PC-3 (cell line): ENCODE measurements at regions not wholly inside any gene's neighbourhood (a gene's known extent, or its start where the extent isn't known, plus 50 kb on each side); places are given as distances from the start of the nearest gene placed in this dataset.

Source experiments
- ATAC-seq: fragments of 200-7000 bp; cut with Tn5 transposase; 2 replicates; pipeline ENCODE4 v1.9.1; 2020; ENCODE audit warnings: mild to moderate bottlenecking, moderate library complexity
- BruUV-seq: library from RNA; stranded (reverse); fragments of 400-500 nt; replicated peaks from 2 replicates; lab custom pipeline; 2021; lab: Mats Ljungman, UMichigan
- CTCF ChIA-PET: fragments of 300-600 bp; sonication (Branson Sonifier 250); formaldehyde crosslinking; loops from one replicate; lab custom pipeline; 2022; ENCODE audit warnings: antibody characterized with exemption; lab: Charles Lee
- POLR2A ChIA-PET: fragments of 300-600 bp; sonication (Branson Sonifier 250); formaldehyde crosslinking; loops from one replicate; lab custom pipeline; 2022; ENCODE audit warnings: antibody characterized with exemption; ENCODE audit not compliant: unreplicated experiment; lab: Charles Lee
- DNase-seq: peaks from one replicate; pipeline ENCODE4 v3.0.0-alpha.2; 2015
- H2AFZ ChIP-seq: fragments of 300-600 bp; sonication (generic); 2 replicates; pipeline ENCODE4 v1.6.0; 2016; ENCODE audit warnings: antibody characterized with exemption, low read length
- H3F3A ChIP-seq: fragments of 300-600 bp; sonication (generic); one replicate; pipeline ENCODE4 v1.6.0; 2017; ENCODE audit warnings: antibody characterized with exemption, low read length, control low read depth, mild to moderate bottlenecking; ENCODE audit not compliant: unreplicated experiment
- H3K27ac ChIP-seq: fragments of 300-600 bp; sonication (generic); 2 replicates; pipeline ENCODE4 v1.5.1; 2016; ENCODE audit warnings: mild to moderate bottlenecking, low read length
- H3K27me3 ChIP-seq: fragments of 300-600 bp; sonication (generic); 2 replicates; pipeline ENCODE4 v1.6.1; 2016; ENCODE audit warnings: low read length, mixed read lengths
- H3K36me3 ChIP-seq: fragments of 300-600 bp; sonication (generic); 2 replicates; pipeline ENCODE4 v1.6.1; 2016; ENCODE audit warnings: low read depth, mixed run types, low read length, mixed read lengths
- H3K4me1 ChIP-seq: fragments of 300-600 bp; sonication (generic); 2 replicates; pipeline ENCODE4 v1.5.1; 2016; ENCODE audit warnings: low read length; ENCODE audit not compliant: insufficient read depth
- H3K4me2 ChIP-seq: fragments of 300-600 bp; sonication (generic); 2 replicates; pipeline ENCODE4 v1.6.0; 2016; ENCODE audit warnings: low read length
- H3K4me3 ChIP-seq: fragments of 300-600 bp; sonication (generic); 2 replicates; pipeline ENCODE4 v1.5.1; 2016; ENCODE audit warnings: mild to moderate bottlenecking, low read length, mixed read lengths
- H3K79me2 ChIP-seq: fragments of 300-600 bp; sonication (generic); 2 replicates; pipeline ENCODE4 v1.6.1; 2017; ENCODE audit warnings: low read length, mixed read lengths
- H3K9ac ChIP-seq: fragments of 300-600 bp; sonication (generic); 2 replicates; pipeline ENCODE4 v1.6.0; 2016; ENCODE audit warnings: mild to moderate bottlenecking, low read length
- H3K9me2 ChIP-seq: fragments of 300-600 bp; sonication (generic); replicated peaks from 2 replicates; pipeline ENCODE4 v1.6.1; 2016; ENCODE audit warnings: mixed run types, low read length, mixed read lengths
- H3K9me3 ChIP-seq: fragments of 300-600 bp; sonication (generic); 2 replicates; pipeline ENCODE4 v1.6.1; 2016; ENCODE audit warnings: low read length, mixed read lengths
- H4K20me1 ChIP-seq: fragments of 300-600 bp; sonication (generic); 2 replicates; pipeline ENCODE4 v1.6.1; 2016; ENCODE audit warnings: low read length, mixed read lengths
- CTCF ChIP-seq: fragments of 300-600 bp; sonication (generic); conservative IDR thresholded peaks from 2 replicates; pipeline ENCODE4 v1.5.1; 2017; ENCODE audit warnings: antibody characterized with exemption, low read depth, mild to moderate bottlenecking, low read length
- EZH2 ChIP-seq: fragments of 300-600 bp; sonication (generic); IDR thresholded peaks from one replicate; pipeline ENCODE4 v1.6.1; 2017; ENCODE audit warnings: antibody characterized with exemption, mild to moderate bottlenecking, low read length; ENCODE audit not compliant: unreplicated experiment
- EZH2phosphoT487 ChIP-seq: fragments of 300-600 bp; sonication (generic); IDR thresholded peaks from 2 replicates; pipeline ENCODE4 v1.6.1; 2018; ENCODE audit warnings: mild to moderate bottlenecking, antibody characterized with exemption, low read length, borderline replicate concordance
- intact Hi-C: fragments of 100-400 bp; cut with micrococcal nuclease; formaldehyde crosslinking; loops from 2 replicates; pipeline ENCODE4 v1.9.0; 2023

- Histone ChIP-seq H3F3A (no peaks in the 10 kb centered on the region), H3K4me1 (peaks cover 10% of the 10 kb centered on the region; the same call in 1 of the 2 replicates), H4K20me1 (no peaks in the 10 kb centered on the region), H3K9ac (no peak overlapping the region), H3K36me3 (peaks cover 2% of the 10 kb centered on the region; the same call in 1 of the 2 replicates), H3K27ac (no peak overlapping the region), H3K9me3 (no peaks in the 10 kb centered on the region), H3K4me2 (no peak overlapping the region), H3K9me2 (no peaks in the 10 kb centered on the region), H3K27me3 (no peaks in the 10 kb centered on the region), H3K4me3 (no peak overlapping the region), H3K79me2 (no peaks in the 10 kb centered on the region), H2AFZ (no peak overlapping the region)
- DNase-seq (peak; percentile 18), ATAC-seq (no peak)
- ChIA-PET POLR2A (no interaction called here), CTCF (interaction anchor here (0.7 kb wide), 1 partner anchor 58 kb away, joined by 4 read pairs; no protein-coding TSS in a partner anchor)
- no peak for TF ChIP-seq EZH2
- TF ChIP-seq EZH2phosphoT487, result no peak
- no TSS peak for BruUV-seq
- intact Hi-C loops, result no loop called here
Observed at GRCh38 chr15:66899555-66900350, 165.6 kb upstream of the SMAD3 start.

- Histone ChIP-seq H3K4me3 (no peak overlapping the region), H2AFZ (0 out of 2 replicates have a peak overlapping the region, but pooled peaks have one; percentile 22), H3K9ac (no peak overlapping the region), H3K4me2 (no peak overlapping the region), H3K27me3 (no peaks in the 10 kb centered on the region), H4K20me1 (no peaks in the 10 kb centered on the region), H3K36me3 (peaks cover 2% of the 10 kb centered on the region; the same call in 1 of the 2 replicates), H3K4me1 (0 out of 2 replicates have a peak, but pooled peaks cover 6% of the 10 kb centered on the region), H3F3A (no peaks in the 10 kb centered on the region), H3K27ac (no peak overlapping the region), H3K9me2 (no peaks in the 10 kb centered on the region), H3K79me2 (no peaks in the 10 kb centered on the region), H3K9me3 (no peaks in the 10 kb centered on the region)
- DNase-seq (no peak), ATAC-seq (no peak)
- ChIA-PET POLR2A (no interaction called here), CTCF (no interaction called here)
- TF ChIP-seq EZH2, result no peak
- no TSS peak for BruUV-seq
- intact Hi-C loops, result no loop called here
Observed at GRCh38 chr15:66900586-66901310, 164.7 kb upstream of the SMAD3 start.

GRCh38 chr15:66901336-66902100 is 163.9 kb upstream of the SMAD3 start:
- DNase-seq (peak; percentile 6), ATAC-seq (no peak)
- Histone ChIP-seq H3K79me2 (no peaks in the 10 kb centered on the region), H3K4me1 (0 out of 2 replicates have a peak, but pooled peaks cover 6% of the 10 kb centered on the region), H2AFZ (peak overlapping the region; percentile 22; the same call in 1 of the 2 replicates), H3K36me3 (peaks cover 2% of the 10 kb centered on the region; the same call in 1 of the 2 replicates), H3F3A (no peaks in the 10 kb centered on the region), H4K20me1 (no peaks in the 10 kb centered on the region), H3K9me3 (no peaks in the 10 kb centered on the region), H3K4me2 (no peak overlapping the region), H3K9ac (no peak overlapping the region), H3K9me2 (no peaks in the 10 kb centered on the region), H3K27ac (no peak overlapping the region), H3K4me3 (no peak overlapping the region), H3K27me3 (no peaks in the 10 kb centered on the region)
- CTCF ChIA-PET, result no interaction called here
- POLR2A ChIA-PET, result no interaction called here
- intact Hi-C loops, result no loop called here
- BruUV-seq, result no TSS peak
- TF ChIP-seq CTCF, result no peak
- no peak for TF ChIP-seq EZH2
- TF ChIP-seq EZH2phosphoT487, result no peak
